AG04450 (cell line): ENCODE measurements at regions not wholly inside any gene's neighbourhood (a gene's known extent, or its start where the extent isn't known, plus 50 kb on each side); places are given as distances from the start of the nearest gene placed in this dataset.

Experiments
- CTCF ChIA-PET: fragments of 300-600, 350-600 bp; formaldehyde crosslinking; extraction: SDS; loops from one replicate; lab custom pipeline; 2022; ENCODE audit warnings: antibody characterized with exemption, inconsistent platforms; lab: Charles Lee
- POLR2A ChIA-PET: fragments of 350-600 bp; formaldehyde crosslinking; extraction: SDS; loops from one replicate; lab custom pipeline; 2021; ENCODE audit warnings: antibody characterized with exemption, inconsistent platforms; lab: Yijun Ruan, JAX
- DNase-seq: peaks from one replicate; pipeline ENCODE4 v3.0.0-alpha.2; 2011; ENCODE audit warnings: low read depth, low spot score
- H3K27ac ChIP-seq: one replicate; pipeline ENCODE4 v1.5.1; 2012; ENCODE audit warnings: low read depth, low read length, control low read depth
- H3K27me3 ChIP-seq: one replicate; pipeline ENCODE4 v1.6.0; 2012; ENCODE audit warnings: low read length; ENCODE audit not compliant: control insufficient read depth, insufficient read depth
- H3K4me3 ChIP-seq: 2 replicates; pipeline ENCODE4 v1.5.1; 2011; ENCODE audit warnings: mild to moderate bottlenecking, low read depth, low read length, control low read depth
- H3K9me3 ChIP-seq: 2 replicates; pipeline ENCODE4 v1.5.1; 2012; ENCODE audit warnings: low read length; ENCODE audit not compliant: control insufficient read depth, insufficient read depth
- CTCF ChIP-seq: IDR thresholded peaks from 2 replicates; pipeline ENCODE4 v1.5.1; 2011; ENCODE audit warnings: low read depth, low read length, control low read depth, inconsistent platforms

GRCh38 chr7:86148501-86148900 is 495.2 kb upstream of the GRM3 start:
- no peak overlapping the region for H3K27ac ChIP-seq
- no peaks in the 10 kb centered on the region for H3K27me3 ChIP-seq
- no peak for TF ChIP-seq CTCF
- DNase-seq: no peak
- ChIA-PET POLR2A (no interaction called here), CTCF (no interaction called here)
- no peak overlapping the region for H3K4me3 ChIP-seq
- peaks cover 8% of the 10 kb centered on the region for H3K9me3 ChIP-seq

GRCh38 chr7:86137343-86137742 is 506.4 kb upstream of the GRM3 start:
- no peak for TF ChIP-seq CTCF
- ChIA-PET CTCF (interaction anchor here (0.7 kb wide), 1 partner anchor 382 kb away, joined by 3 read pairs; no protein-coding TSS in a partner anchor), POLR2A (no interaction called here)
- no peak overlapping the region for H3K4me3 ChIP-seq
- no peak overlapping the region for H3K27ac ChIP-seq
- H3K9me3 ChIP-seq: peaks cover 7% of the 10 kb centered on the region
- DNase-seq: no peak
- no peaks in the 10 kb centered on the region for H3K27me3 ChIP-seq

- H3K9me3 ChIP-seq: peaks cover 13% of the 10 kb centered on the region
- DNase-seq: no peak
- H3K27me3 ChIP-seq: no peaks in the 10 kb centered on the region
- no peak overlapping the region for H3K4me3 ChIP-seq
- ChIA-PET POLR2A (no interaction called here), CTCF (no interaction called here)
- TF ChIP-seq CTCF: no peak
- no peak overlapping the region for H3K27ac ChIP-seq
Observed at GRCh38 chr7:86130268-86130667, 513.4 kb upstream of the GRM3 start.

- no peak overlapping the region for H3K4me3 ChIP-seq
- DNase-seq: no peak
- POLR2A ChIA-PET: no interaction called here
- TF ChIP-seq CTCF: no peak
- CTCF ChIA-PET: no interaction called here
- no peak overlapping the region for H3K27ac ChIP-seq
- no peaks in the 10 kb centered on the region for H3K27me3 ChIP-seq
- H3K9me3 ChIP-seq: peaks cover 4% of the 10 kb centered on the region; the same call in 1 of the 2 replicates
Observed at GRCh38 chr7:86123476-86123875, 520.2 kb upstream of the GRM3 start.

GRCh38 chr7:86094166-86094669 is 549.5 kb upstream of the GRM3 start:
- no peak overlapping the region for H3K4me3 ChIP-seq
- H3K27me3 ChIP-seq: no peaks in the 10 kb centered on the region
- ChIA-PET CTCF (no interaction called here), POLR2A (no interaction called here)
- peaks cover 7% of the 10 kb centered on the region for H3K9me3 ChIP-seq
- no peak for TF ChIP-seq CTCF
- DNase-seq: no peak
- H3K27ac ChIP-seq: no peak overlapping the region
